ENCODE measurements at regions not wholly inside any gene's neighbourhood (a gene's known extent, or its start where the extent isn't known, plus 50 kb on each side); places are given as distances from the start of the nearest gene placed in this dataset.

GRCh38 chr3:29070959-29071634 lies 209.8 kb upstream of the RBMS3 start:
- intact Hi-C loops (cut with DNase I) = no loop called here
- H3K4me1 ChIP-seq = peaks cover 0 to 7% (median 4%) of the 10 kb centered on the region in 4 donors
- no peaks in the 10 kb centered on the region for H3K9me3 ChIP-seq
- no peak for DNase-seq (ENCODE audit: extremely low spot score)
- TF ChIP-seq CTCF (IDR thresholded peaks at IDR 0.05) (no peak), POLR2AphosphoS5 (IDR thresholded peaks at IDR 0.05) (no peak), EP300 (IDR thresholded peaks at IDR 0.05) (no peak), POLR2A (IDR thresholded peaks at IDR 0.05; ENCODE audit: low read depth) (no peak)
- no peak overlapping the region for H3K4me3 ChIP-seq
- no peaks in the 10 kb centered on the region for H3K27me3 ChIP-seq
- no peak overlapping the region for H3K27ac ChIP-seq (replicated peaks in 1 of 4)
- WGBS = 89% methylated on average over 3 of the region's 3 CpGs
- no peaks in the 10 kb centered on the region for H3K36me3 ChIP-seq

- TF ChIP-seq CTCF (IDR thresholded peaks at IDR 0.05) (no peak), POLR2A (IDR thresholded peaks at IDR 0.05; ENCODE audit: low read depth) (no peak)
- WGBS = 79% methylated on average over 1 of the region's 1 CpG
- Histone ChIP-seq H3K4me3 (no peak overlapping the region), H3K27me3 (no peaks in the 10 kb centered on the region), H3K27ac (replicated peaks in 1 of 4) (no peak overlapping the region), H3K36me3 (no peaks in the 10 kb centered on the region), H3K9me3 (no peaks in the 10 kb centered on the region), H3K4me1 (no peaks in the 10 kb centered on the region)
- no peak for DNase-seq (ENCODE audit: extremely low spot score)
- intact Hi-C loops (cut with DNase I) = no loop called here
Observed at GRCh38 chr3:29072611-29073010, 208.3 kb upstream of the RBMS3 start.

DNA sequence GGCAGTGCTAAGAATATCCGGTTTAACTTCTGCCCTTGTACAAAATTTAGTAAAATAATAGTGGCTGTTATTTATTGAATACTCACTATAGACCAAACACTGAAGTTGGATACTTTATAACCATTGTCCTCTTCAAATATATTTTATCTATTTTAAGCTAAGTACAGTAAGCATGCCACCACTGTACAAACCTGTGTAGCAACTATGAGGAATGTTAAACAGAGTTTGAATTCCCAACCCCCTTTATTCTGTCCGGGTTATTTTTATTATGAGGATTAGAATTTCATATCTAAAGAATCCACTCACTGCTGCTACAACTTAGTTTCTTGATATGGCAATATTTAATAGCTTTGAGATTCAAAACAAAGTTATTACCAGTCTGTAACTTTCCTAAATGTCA lies 203.5 kb upstream of the RBMS3 start:
- 76% methylated on average over 2 of the region's 2 CpGs for WGBS
- H3K27me3 ChIP-seq = no peaks in the 10 kb centered on the region
- intact Hi-C loops (cut with DNase I) = no loop called here
- H3K27ac ChIP-seq (replicated peaks in 1 of 4) = no peak overlapping the region
- no peak for DNase-seq (ENCODE audit: extremely low spot score)
- no peak overlapping the region for H3K4me3 ChIP-seq
- TF ChIP-seq CTCF (IDR thresholded peaks at IDR 0.05) (no peak), POLR2AphosphoS5 (IDR thresholded peaks at IDR 0.05) (no peak), POLR2A (IDR thresholded peaks at IDR 0.05; ENCODE audit: low read depth) (no peak), EP300 (IDR thresholded peaks at IDR 0.05) (no peak)
- H3K4me1 ChIP-seq = no peaks in the 10 kb centered on the region
- no peaks in the 10 kb centered on the region for H3K36me3 ChIP-seq
- peaks cover 0 to 6% (median 0%) of the 10 kb centered on the region in 4 donors for H3K9me3 ChIP-seq

- no peak overlapping the region for H3K27ac ChIP-seq (replicated peaks in 1 of 4)
- intact Hi-C loops (cut with DNase I) = no loop called here
- peaks cover 5 to 14% (median 8%) of the 10 kb centered on the region in 4 donors for H3K4me1 ChIP-seq
- no peaks in the 10 kb centered on the region for H3K36me3 ChIP-seq
- no peaks in the 10 kb centered on the region for H3K27me3 ChIP-seq
- H3K4me3 ChIP-seq = no peak overlapping the region
- DNase-seq (ENCODE audit: extremely low spot score) = no peak
- no peak for TF ChIP-seq POLR2A (IDR thresholded peaks at IDR 0.05; ENCODE audit: low read depth)
- no peak for TF ChIP-seq EP300 (IDR thresholded peaks at IDR 0.05)
- no peak for TF ChIP-seq POLR2AphosphoS5 (IDR thresholded peaks at IDR 0.05)
- TF ChIP-seq CTCF (IDR thresholded peaks at IDR 0.05) = no peak
- H3K9me3 ChIP-seq = peaks cover 0 to 6% (median 0%) of the 10 kb centered on the region in 4 donors
Observed at GRCh38 chr3:29079358-29079757, 201.5 kb upstream of the RBMS3 start.

DNA sequence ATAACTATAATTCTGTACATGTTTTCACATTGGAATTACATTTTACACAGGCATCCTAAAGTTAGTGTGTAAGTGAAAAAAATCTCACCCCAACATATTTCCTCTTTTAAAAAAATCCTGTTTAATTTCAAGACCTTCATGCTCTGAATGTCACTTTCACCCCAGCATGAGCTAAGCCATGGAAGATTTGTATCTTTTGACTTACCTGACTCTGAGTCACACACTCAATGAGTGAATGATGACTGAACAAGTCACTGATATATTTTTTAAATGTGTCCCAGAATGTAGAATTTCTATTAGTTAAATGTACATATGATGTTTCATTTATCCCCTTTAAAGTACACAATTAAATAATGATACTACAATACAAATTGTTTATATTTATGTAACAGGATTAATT lies 199.9 kb upstream of the RBMS3 start:
- peaks cover 0 to 6% (median 0%) of the 10 kb centered on the region in 4 donors for H3K9me3 ChIP-seq
- peaks cover 5 to 14% (median 8%) of the 10 kb centered on the region in 4 donors for H3K4me1 ChIP-seq
- H3K36me3 ChIP-seq = no peaks in the 10 kb centered on the region
- intact Hi-C loops (cut with DNase I) = no loop called here
- no peaks in the 10 kb centered on the region for H3K27me3 ChIP-seq
- DNase-seq (ENCODE audit: extremely low spot score) = no peak
- TF ChIP-seq POLR2A (IDR thresholded peaks at IDR 0.05; ENCODE audit: low read depth) (no peak), EP300 (IDR thresholded peaks at IDR 0.05) (no peak), CTCF (IDR thresholded peaks at IDR 0.05) (no peak), POLR2AphosphoS5 (IDR thresholded peaks at IDR 0.05) (no peak)
- no peak overlapping the region for H3K4me3 ChIP-seq
- no peak overlapping the region for H3K27ac ChIP-seq (replicated peaks in 1 of 4)

All from esophagus muscularis mucosa (tissue), 4 donors.